CD14-positive monocyte (primary cell): ENCODE measurements at regions not wholly inside any gene's neighbourhood (a gene's known extent, or its start where the extent isn't known, plus 50 kb on each side); places are given as distances from the start of the nearest gene placed in this dataset.

Experiments used
- DNase-seq, 3 donors: peaks; one replicate each; pipeline ENCODE4 v3.0.0-alpha.2; 2011 to 2022
- H2AFZ ChIP-seq: 2 replicates; pipeline ENCODE4 v1.6.0; 2012; ENCODE audit warnings: mild to moderate bottlenecking, low read depth, low read length, inconsistent platforms; ENCODE audit not compliant: insufficient read depth, poor library complexity, severe bottlenecking
- H3K27ac ChIP-seq, 2 donors: 1 replicate in 1 of 2; 2 replicates in 1 of 2; pipeline ENCODE4 v1.5.1; 2012 to 2013; ENCODE audit warnings: low read length in 2 of 2, control low read depth in 1 of 2, inconsistent platforms in 1 of 2, low read depth in 1 of 2, mild to moderate bottlenecking in 1 of 2
- H3K27me3 ChIP-seq, 2 donors: one replicate each; pipeline versions ENCODE4 v1.6.0 to v1.6.1; 2011 to 2013; ENCODE audit warnings: low read length in 2 of 2; ENCODE audit not compliant: control insufficient read depth in 2 of 2, insufficient read depth in 2 of 2
- H3K36me3 ChIP-seq, 2 donors: replicated peaks in 1 of 2; 1 replicate in 1 of 2; 2 replicates in 1 of 2; pipeline versions ENCODE4 v1.5.1 to v1.6.1; 2012 to 2013; ENCODE audit warnings: low read length in 2 of 2, control low read depth in 1 of 2, inconsistent platforms in 1 of 2, mild to moderate bottlenecking in 1 of 2; ENCODE audit not compliant: insufficient read depth in 2 of 2, control insufficient read depth in 1 of 2
- H3K4me1 ChIP-seq, 2 donors: 1 replicate in 1 of 2; 2 replicates in 1 of 2; pipeline versions ENCODE4 v1.5.1 to v1.6.1; 2012 to 2013; ENCODE audit warnings: low read length in 2 of 2, control low read depth in 1 of 2, inconsistent platforms in 1 of 2, mild to moderate bottlenecking in 1 of 2, moderate library complexity in 1 of 2; ENCODE audit not compliant: insufficient read depth in 2 of 2, control insufficient read depth in 1 of 2
- H3K4me2 ChIP-seq: replicated peaks from 2 replicates; pipeline ENCODE3; 2012; ENCODE audit warnings: low read length, moderate library complexity, mild to moderate bottlenecking; ENCODE audit not compliant: poor library complexity, severe bottlenecking; ENCODE audit errors: extremely low read depth
- H3K4me3 ChIP-seq, 3 experiments: fragments of 200-600 bp in 1 of 3; sonication (generic) in 1 of 3; replicated peaks in 1 of 3; 1 replicate in 2 of 3; 2 replicates in 1 of 3; pipeline ENCODE4 v1.5.1; 2011 to 2013; ENCODE audit warnings: low read length in 3 of 3, mild to moderate bottlenecking in 3 of 3, control low read depth in 2 of 3, low read depth in 2 of 3, inconsistent platforms in 1 of 3, moderate library complexity in 1 of 3
- H3K79me2 ChIP-seq: 2 replicates; pipeline ENCODE4 v1.6.0; 2012; ENCODE audit warnings: mild to moderate bottlenecking, control low read depth, inconsistent platforms, low read length, moderate library complexity; ENCODE audit not compliant: insufficient read depth
- H3K9ac ChIP-seq: 2 replicates; pipeline ENCODE4 v1.6.0; 2017; ENCODE audit warnings: low read length, mild to moderate bottlenecking; ENCODE audit not compliant: insufficient read depth, poor library complexity, severe bottlenecking
- H3K9me3 ChIP-seq, 2 donors: replicated peaks in 1 of 2; 1 replicate in 1 of 2; 2 replicates in 1 of 2; pipeline versions ENCODE4 v1.5.1 to v1.6.1; 2012 to 2013; ENCODE audit warnings: low read length in 2 of 2, control low read depth in 1 of 2; ENCODE audit not compliant: control insufficient read depth in 1 of 2, insufficient read depth in 1 of 2
- H4K20me1 ChIP-seq: 2 replicates; pipeline ENCODE4 v1.6.0; 2012; ENCODE audit warnings: mild to moderate bottlenecking, low read length, control low read depth, moderate library complexity; ENCODE audit not compliant: insufficient read depth
- H3K27ac Mint-ChIP-seq, 7 donors: one replicate each; pipeline ENCODE4 v1.8.0; 2020; ENCODE audit warnings: mild to moderate bottlenecking in 7 of 7, mixed read lengths in 7 of 7, moderate library complexity in 6 of 7, inconsistent platforms in 2 of 7
- H3K27me3 Mint-ChIP-seq, 3 donors: one replicate each; pipeline ENCODE4 v1.8.0; 2021 to 2022; ENCODE audit warnings: low read depth in 3 of 3, mild to moderate bottlenecking in 3 of 3, mixed read lengths in 3 of 3, moderate library complexity in 3 of 3, inconsistent platforms in 1 of 3
- H3K36me3 Mint-ChIP-seq, 2 donors: one replicate each; pipeline ENCODE4 v1.8.0; 2020; ENCODE audit warnings: mixed read lengths in 2 of 2, inconsistent platforms in 1 of 2, mild to moderate bottlenecking in 1 of 2
- H3K4me1 Mint-ChIP-seq: one replicate; pipeline ENCODE4 v1.8.0; 2020; ENCODE audit warnings: mild to moderate bottlenecking, mixed read lengths
- H3K4me3 Mint-ChIP-seq, 2 donors: one replicate each; pipeline ENCODE4 v1.8.0; 2020; ENCODE audit warnings: mild to moderate bottlenecking in 2 of 2, mixed read lengths in 2 of 2, moderate library complexity in 1 of 2
- H3K9me3 Mint-ChIP-seq, 7 donors: one replicate each; pipeline ENCODE4 v1.8.0; 2020 to 2022; ENCODE audit warnings: mixed read lengths in 7 of 7, mild to moderate bottlenecking in 6 of 7, moderate library complexity in 6 of 7, inconsistent platforms in 2 of 7
- CTCF ChIP-seq: fragments of 200-600 bp; IDR thresholded peaks from one replicate; pipeline ENCODE4 v1.8.0; 2022; ENCODE audit warnings: antibody characterized with exemption, mild to moderate bottlenecking
- WGBS: methylation state at CpG from one replicate; pipeline ENCODE4 v1.1.5; 2013; ENCODE audit warnings: missing lambda C conversion rate; ENCODE audit not compliant: insufficient coverage; 5-methylcytosine and 5-hydroxymethylcytosine counted together
- intact Hi-C, 2 donors: fragments of 100-400 bp; cut with micrococcal nuclease; formaldehyde crosslinking; loops; one replicate each; pipeline versions ENCODE4 v1.15.0 to v1.15.1; 2023

DNA sequence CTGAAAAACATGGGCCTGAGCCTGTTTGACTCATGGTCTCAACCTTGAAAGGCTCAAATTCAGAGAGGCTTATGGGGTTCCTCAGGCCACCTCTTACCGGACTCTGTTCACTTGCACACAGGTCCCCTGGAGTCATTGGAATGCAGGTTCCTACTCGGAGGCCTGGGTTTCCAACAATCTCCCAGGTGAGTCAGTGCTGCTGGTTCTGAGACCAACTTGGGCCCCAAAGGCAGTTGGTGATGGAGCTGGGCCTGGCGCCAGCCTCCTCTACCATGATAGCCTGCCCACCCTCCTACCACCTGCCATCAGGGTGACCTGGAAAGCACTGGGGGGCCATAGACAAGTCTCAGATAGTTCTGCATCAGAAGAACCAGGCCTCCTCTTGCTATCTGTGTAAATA, 188.4 kb downstream of the RGS3 start:
- peak overlapping the region in 1 of 7 donors; percentile 27 for H3K27ac Mint-ChIP-seq
- H3K27ac ChIP-seq, result no peak overlapping the region
- no peaks in the 10 kb centered on the region for H3K9me3 Mint-ChIP-seq
- H3K4me1 Mint-ChIP-seq, result peaks cover 6% of the 10 kb centered on the region
- H3K4me2 ChIP-seq, result no peak overlapping the region
- H3K4me3 ChIP-seq, result no peak overlapping the region
- no peaks in the 10 kb centered on the region for H3K27me3 ChIP-seq
- H2AFZ ChIP-seq, result no peak overlapping the region
- WGBS, result 92% methylated on average over 2 of the region's 3 CpGs
- TF ChIP-seq CTCF, result no peak
- H3K27me3 Mint-ChIP-seq, result peaks cover 0 to 4% (median 0%) of the 10 kb centered on the region in 3 donors
- no peaks in the 10 kb centered on the region for H3K36me3 ChIP-seq
- no peaks in the 10 kb centered on the region for H3K79me2 ChIP-seq
- peaks cover 0 to 7% of the 10 kb centered on the region in 2 donors for H3K4me1 ChIP-seq
- no peak for DNase-seq
- H3K36me3 Mint-ChIP-seq, result no peaks in the 10 kb centered on the region
- no peak overlapping the region for H3K9ac ChIP-seq
- H4K20me1 ChIP-seq, result no peaks in the 10 kb centered on the region
- H3K4me3 Mint-ChIP-seq, result no peak overlapping the region
- intact Hi-C loops, result no loop called here
- H3K9me3 ChIP-seq, result no peaks in the 10 kb centered on the region

DNA sequence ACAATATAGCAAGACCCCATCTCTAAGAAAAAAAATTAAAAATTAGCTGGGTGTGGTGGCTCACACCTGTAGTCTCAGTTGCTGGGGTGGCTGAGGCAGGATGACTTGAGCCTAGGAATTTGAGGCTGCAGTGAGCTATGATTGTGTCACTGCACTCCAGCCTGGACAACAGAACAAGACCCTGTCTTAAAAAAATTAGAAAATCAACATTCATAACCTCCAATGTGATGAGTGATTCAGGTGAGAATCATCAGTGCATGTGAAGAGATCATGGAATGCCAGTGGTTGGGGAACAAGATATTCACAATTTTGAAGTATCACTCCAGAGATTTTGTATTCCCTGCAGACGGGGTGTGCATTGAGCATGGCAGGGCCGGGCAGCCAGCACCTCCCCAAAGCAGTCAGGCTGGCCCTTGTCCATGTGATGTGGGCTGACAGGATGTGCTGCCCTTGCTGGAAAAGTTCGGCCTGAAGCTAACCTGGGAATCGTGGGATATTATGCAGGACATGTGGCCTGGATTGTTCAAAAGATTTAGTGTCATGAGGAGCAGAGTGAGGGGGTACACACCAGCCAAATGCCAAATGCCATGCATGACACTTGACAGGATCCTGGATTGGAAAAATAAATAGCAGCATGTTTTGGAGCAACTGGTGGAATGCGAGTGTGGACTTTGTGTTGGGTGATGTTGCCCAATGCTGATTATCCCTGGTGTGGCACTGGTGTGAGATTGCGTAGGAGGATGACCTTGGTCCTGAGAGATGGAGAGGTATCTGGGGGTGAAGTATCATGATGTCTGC, 189.0 kb downstream of the RGS3 start:
- DNase-seq, result no peak
- no peak overlapping the region for H3K4me3 Mint-ChIP-seq
- H3K27ac Mint-ChIP-seq, result no peak overlapping the region
- Histone ChIP-seq H3K27me3 (no peaks in the 10 kb centered on the region), H3K27ac (no peak overlapping the region), H3K4me1 (peaks cover 5 to 11% of the 10 kb centered on the region in 2 donors), H3K4me2 (no peak overlapping the region), H3K79me2 (no peaks in the 10 kb centered on the region), H3K9ac (no peak overlapping the region), H3K4me3 (no peak overlapping the region), H4K20me1 (no peaks in the 10 kb centered on the region), H2AFZ (no peak overlapping the region), H3K9me3 (no peaks in the 10 kb centered on the region), H3K36me3 (no peaks in the 10 kb centered on the region)
- WGBS, result 95% methylated on average over 6 of the region's 6 CpGs
- H3K27me3 Mint-ChIP-seq, result peaks cover 0 to 2% (median 0%) of the 10 kb centered on the region in 3 donors
- intact Hi-C loops, result no loop called here
- no peaks in the 10 kb centered on the region for H3K36me3 Mint-ChIP-seq
- TF ChIP-seq CTCF, result no peak
- no peaks in the 10 kb centered on the region for H3K9me3 Mint-ChIP-seq
- peaks cover 11% of the 10 kb centered on the region for H3K4me1 Mint-ChIP-seq
